ENCODE measurements at regions not wholly inside any gene's neighbourhood (a gene's known extent, or its start where the extent isn't known, plus 50 kb on each side); places are given as distances from the start of the nearest gene placed in this dataset.
"Not testable (repeated sequence)": the region's sequence is repeated elsewhere in the genome, so short reads cannot be mapped to it uniquely, and the experiment has no call there.

DNA sequence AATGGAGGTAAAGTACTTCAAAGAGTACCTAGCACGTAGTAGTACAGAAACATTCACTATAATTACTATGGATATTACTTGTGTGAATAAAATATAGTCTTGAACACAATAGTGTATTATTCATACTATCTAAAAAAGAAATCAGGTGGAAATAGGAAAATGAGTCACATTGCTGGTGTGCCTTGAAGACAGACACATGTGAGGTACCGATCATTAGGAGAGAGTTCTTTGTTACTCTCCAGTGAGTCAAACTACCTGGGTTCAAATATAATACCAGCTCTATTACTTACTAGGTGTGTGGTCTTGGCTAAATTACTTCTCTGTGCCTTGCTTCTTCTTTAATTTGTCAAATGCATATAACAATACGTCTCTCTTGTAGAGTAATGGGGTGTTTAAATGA is 50.8 kb upstream of the BEND6 start:
- no peak for DNase-seq

DNA sequence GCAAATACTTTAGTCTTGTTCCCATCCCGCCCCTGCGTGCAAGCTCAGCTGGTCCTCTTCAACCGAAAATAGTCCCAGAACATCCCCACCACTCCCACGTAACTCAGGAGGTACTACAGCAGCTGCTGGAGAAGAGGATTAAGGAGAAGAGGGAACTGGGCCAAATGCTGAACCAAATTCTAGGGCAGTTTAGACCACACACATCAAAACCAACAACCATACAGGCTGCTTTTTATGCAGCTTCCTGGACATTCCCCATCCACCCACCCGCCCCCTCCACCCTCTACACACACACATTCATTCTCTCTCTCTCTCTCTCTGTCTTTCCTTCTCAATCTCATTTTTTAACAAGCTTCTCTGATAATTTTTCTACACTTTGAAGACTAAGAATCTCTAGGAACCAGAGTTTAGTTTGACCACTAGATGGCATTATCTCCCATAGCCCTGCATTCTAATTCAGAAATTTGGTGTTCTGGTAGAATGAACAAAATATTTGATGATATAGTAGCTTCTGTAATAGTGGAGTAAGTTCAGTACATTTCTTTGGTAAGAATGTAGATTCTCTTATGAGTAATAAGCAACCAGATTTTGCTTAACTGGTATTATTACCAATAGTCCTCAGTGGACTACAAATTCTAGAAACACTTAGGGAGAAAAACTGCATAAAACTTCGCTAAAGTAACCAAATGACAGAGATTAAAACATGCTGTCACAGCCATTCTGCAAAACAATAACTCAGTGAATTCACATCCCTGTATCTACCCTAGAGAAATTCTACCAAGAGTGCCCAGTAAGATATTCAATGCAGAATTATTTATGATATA is 52.1 kb upstream of the BEND6 start:
- DNase-seq, result peak; percentile 6

DNA sequence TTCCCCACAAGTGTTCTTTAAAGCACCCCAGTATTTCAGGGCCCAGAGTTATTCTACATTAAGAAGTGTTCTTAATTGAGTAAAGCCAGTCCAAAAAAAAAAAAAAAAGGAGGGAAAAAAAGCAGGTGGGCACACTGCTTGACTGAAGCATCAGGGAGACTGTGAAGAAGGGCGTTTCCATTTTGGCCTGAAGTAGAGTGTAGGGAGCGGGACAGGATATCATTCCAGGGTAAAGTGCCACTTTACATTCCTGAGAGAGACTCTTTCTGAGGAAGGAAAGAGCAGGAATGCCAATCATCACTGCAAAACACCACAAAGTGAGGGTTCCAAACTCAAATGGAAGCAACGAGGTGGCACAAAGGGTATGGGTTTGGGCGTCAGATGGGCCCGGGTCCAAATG is 54.1 kb upstream of the BEND6 start:
- DNase-seq, result no peak

DNA sequence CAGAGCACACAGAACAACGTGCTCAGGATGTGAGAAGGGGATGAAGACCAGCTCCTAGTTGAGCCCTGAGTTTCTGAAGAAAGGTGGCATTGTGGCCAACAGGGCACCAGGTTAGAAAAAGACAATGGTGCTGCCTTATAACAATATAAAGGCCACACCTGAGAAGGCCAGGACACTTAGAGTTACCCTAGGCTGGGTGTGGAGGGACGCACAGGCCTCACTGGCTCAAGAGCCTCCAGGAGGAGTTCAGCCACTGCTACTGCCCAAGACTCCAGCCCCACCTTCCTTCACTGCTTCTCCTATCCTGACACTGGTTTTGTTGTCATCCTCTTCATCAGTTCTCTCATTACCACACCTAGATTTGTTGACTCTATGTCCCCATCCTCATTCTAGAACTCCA is 55.2 kb upstream of the BEND6 start:
- no peak for DNase-seq

DNA sequence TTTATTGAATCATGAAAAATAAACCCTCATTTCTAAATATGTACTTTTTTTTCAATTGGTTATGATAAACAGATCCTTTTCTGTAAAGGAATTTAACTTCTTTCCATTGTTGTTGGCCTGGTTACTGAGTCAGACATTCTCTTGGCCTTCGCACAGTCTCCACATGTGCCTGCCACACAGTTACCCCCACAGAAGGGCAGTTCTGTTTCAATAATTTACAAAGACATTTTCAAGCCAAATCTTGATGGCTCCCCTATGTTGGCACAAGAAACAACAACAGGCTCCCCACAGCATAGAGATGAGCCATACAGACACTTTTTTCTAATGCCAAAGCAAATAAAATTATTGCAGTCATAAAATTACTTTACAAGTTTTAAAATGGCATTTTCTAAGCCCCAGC is 55.6 kb upstream of the BEND6 start:
- DNase-seq, result no peak

DNA sequence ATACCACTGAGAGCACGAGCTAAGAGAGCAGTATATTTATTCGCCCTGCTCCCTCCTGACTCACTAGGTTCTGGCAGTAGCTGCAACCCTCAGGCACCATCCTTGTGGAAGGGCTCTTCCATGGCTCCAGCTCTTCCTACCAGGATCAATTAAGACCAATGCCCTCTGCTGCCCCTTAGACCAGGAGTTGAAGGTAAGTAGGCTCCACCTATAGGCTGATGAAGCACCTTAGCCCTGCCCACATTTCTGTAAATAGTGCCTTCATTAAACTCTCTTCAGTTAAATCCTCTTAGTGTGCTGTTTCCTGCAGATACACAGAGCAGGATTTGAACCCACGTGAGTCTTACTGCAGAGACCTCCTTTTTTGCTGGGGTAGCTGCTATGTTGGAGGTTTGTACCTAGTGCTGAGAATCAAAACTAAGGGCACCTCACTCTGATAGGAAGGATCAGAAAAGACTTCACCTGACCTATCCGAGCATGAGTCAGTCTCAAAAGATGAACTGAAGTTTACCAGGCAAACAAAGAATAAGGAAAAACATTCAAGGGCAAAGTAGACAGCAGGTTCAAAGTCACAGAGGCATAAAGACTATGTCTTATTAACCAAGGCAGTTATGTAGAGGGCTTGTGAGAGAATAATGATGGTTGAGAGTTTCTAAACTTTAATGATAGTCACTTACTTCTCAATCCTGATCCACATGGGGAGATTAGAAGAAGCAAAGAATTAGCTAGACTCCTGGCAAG is 56.9 kb upstream of the BEND6 start:
- DNase-seq, result no peak

DNA sequence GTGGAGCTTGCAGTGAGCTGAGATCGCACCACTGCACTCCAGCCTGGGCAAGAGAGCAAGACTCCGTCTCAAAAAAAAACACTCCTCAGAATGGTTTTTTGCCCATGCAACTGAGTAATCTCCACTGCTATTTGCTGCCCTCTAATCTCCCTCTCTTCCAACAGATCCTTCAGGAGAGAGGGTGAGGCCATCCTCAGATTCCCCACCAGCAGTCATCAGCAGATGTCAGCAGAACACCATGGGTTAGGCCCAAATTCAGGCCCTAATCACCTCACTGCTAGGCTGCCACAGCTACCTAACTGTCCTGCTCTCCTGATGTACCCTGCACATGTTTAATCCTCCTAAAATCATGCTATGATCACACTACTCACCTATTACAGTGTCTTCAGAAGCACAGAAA is 63.2 kb upstream of the BEND6 start:
- DNase-seq, result peak; percentile 4

DNA sequence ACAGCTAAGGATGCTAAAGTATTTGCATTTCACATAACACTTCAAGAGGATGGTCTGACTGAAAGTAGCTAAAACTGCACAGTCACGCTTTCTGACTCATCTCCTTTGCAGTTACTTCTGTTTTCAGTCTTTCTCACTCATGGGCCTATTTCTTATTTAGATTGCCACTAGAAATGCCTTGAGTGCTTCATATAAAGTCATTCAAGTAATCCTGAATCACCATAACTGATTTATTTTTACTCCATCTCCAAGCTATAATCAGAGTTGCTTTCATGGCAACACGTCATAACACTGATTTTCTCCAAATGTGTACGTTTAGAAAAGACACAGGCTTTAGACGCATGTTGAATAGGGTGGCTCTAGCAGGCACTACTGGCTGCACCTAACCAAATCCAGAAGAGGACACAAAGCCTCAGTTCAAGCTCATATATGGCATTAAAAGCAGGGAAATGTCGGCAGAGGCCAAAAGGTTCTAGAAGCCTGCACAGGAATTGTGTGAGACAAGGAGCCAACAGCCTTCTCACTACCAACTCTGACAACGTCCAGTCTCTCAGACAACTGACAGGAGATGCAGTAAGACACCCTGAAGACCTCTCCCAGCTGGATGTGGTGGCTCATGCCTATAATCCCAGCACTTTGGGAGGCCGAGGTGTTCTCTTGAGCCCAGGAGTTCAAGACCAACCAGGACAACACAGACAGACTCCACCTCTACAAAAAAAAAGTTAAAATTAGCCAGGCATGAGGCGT is 64.1 kb upstream of the BEND6 start:
- DNase-seq, result no peak

DNA sequence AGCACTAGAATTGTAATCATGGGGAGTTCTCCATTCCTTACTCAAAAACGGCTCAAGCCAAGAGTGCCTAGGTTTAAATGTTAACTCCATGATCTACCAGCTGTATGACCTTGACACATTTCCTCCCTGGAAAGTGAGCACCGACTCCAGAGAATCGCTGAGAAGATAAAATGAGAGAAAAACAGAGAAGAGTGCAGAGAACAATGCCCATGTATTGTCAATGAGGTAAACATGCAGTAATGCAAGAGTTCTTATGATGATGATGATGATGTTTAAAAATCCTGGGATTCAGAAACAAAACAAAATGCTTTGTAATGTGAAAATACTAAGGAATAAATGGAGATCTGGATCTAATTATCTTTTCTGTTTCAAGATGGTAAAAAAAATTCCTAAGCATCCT is 64.8 kb upstream of the BEND6 start:
- no peak for DNase-seq

DNA sequence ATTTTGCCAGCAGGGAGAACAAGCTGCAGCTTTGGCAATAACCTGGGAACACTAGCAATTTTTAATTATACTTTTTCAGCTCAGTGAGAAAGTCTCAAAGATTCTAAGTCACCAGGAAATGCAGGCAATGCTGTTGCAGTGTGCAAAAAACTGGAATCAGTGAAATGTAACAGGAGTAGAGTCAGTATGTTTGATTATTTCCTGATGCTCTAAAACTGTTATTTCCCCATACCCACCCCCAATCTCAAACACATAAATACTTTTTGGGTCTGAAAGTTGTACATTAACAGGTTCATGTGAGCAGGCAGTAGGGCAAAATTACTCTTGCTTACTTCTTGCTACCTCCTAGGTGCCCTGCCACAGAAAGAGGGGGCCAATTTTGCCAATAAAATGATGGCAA is 65.4 kb upstream of the BEND6 start:
- DNase-seq, result no peak

DNA sequence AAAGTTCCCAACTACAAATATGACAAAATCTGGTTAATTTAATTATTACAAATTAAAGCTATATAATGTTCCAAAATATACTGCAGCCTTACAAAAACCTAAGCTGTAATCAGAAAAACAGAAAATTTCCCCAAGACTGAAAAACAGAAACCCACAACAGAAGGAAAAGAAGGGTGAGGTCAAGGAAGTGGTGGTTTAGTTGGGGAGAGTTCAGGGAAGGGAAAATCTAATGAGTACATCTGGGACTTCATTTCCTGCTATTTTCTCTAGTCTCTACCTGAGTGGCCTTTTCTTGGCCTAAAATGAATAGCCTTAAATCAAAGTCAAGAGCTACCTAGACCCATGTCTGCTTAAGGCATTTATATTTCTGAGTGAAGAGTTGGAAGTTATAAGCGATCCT is 66.2 kb upstream of the BEND6 start:
- no peak for DNase-seq

DNA sequence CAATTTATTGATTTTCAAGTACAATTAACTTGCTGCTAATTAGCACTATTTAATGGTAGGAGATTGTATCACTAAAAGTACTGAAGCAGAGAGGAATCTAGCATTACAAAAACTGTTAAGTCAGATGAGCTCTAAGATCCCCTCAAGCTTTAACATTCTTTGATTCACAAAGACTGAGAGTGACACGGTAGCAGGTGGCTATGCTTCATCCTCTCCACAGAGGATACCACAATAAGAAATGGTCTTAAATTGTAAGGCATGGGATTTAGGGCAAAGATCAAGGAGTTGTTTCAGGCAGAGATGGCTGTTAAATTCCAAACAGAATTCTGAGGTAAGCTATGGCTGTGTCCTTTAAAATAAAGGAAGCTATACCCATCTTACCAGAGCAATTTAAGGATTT is 67.8 kb upstream of the BEND6 start:
- no peak for DNase-seq

DNA sequence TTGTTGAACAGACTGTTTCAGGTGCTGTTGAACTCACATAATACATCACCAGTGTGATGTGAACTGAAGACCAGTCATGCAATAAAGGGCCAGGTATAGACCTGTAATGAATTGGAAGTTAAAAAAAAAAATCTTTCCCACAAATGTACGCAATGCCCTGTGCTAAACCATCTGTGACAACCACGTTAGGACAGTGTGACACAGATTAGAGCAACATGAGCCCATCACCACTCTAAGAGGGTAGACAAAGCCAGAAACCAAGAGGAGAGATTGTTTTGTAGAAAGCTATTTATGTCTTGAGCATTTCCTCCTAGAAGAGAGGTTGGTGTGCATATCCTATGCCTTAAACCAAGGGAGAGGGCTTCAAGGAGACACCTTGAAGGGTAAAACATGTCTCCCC is 77.0 kb upstream of the BEND6 start:
- no peak for DNase-seq

DNA sequence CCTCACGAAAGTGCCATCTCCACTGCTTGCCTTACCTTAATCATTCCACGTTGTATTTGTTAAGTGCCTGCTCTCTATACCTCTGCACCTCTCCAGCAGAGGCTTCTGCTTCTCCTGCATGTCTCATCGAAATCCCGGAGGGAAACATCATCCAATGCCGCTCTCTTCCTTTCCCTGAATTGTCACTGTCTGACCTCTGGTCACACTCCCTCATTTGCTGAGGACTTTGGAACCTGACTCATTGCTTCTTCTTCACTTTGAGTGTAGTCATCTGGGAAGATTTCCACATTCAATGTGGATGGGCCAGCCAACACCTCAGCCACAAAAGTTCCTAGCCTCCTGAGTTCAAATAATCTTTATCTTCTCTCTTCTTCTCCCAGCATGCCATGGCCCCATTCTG is 78.9 kb upstream of the BEND6 start:
- no peak for DNase-seq

DNA sequence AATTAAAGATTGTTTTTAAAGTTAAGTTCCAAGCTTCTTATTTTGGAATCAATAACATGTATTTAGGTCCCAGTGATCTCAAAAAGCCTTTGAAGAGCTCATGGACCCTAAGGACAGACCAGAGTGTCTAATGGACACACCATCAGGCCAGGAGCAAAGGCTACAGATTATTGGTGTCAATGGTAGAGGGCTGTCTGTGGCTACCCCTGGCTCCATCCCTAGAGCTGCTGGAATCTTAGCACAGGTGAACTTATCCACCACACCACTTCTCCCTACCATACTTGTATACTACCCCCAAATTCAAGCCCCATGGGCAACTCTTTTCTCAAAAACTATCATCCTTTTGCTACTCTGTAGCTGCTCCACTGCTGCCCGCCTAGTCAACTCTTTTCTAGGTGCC is 79.4 kb upstream of the BEND6 start:
- DNase-seq, result no peak

DNA sequence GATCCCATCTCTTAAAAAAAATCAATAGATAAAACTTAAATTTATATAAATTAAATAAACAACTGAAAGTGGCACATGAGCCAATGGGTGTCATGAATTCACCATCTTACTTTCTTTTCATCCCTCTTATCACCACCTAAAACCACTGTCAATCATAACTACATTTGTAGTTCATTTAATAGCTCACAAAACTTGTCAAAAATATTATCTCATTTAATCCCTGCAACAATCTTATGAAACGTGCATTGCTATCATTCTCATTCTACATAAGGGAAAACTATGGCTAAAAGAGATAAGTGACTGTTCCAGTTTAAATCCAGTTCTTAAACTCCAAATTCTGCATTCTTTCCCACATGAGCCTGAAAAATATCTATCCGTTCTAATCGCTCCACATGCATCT is 80.6 kb upstream of the BEND6 start:
- DNase-seq, result no peak

DNA sequence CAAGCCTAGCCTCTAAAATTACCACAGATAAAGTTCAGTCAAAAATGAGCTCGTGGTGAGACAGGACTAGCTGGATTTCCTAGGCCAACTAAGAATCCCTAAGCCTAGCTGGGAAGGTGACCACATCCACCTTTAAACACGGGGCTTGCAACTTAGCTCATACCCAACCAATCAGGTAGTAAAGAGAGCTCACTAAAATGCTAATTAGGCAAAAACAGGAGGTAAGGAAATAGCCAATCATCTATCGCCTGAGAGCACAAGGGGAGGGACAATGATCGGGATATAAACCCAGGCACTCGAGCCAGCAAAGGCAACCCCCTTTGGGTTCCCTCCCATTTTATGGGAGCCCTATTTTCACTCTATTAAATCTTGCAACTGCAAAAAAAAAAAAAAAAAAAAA is 84.9 kb upstream of the BEND6 start:
- DNase-seq, result not testable (repeated sequence)

DNA sequence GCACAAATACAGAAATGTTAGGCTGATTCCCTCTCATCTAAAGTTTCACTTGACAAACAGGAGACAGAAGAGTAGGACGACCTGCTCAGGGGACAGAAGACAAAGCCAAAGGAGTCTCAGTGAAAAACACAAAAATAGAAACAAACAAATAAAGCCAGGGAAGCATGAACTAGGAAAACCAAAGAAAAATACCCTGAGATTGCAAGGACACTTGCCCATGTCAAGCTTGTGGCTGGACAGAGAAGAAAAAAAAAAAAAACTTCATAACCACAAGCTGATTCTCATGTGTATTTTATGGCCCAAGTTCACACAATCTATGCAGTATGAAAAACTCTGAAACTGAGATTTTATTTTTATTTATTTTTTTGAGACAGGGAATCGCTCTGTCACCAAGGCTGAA is 85.6 kb upstream of the BEND6 start:
- DNase-seq, result no peak

DNA sequence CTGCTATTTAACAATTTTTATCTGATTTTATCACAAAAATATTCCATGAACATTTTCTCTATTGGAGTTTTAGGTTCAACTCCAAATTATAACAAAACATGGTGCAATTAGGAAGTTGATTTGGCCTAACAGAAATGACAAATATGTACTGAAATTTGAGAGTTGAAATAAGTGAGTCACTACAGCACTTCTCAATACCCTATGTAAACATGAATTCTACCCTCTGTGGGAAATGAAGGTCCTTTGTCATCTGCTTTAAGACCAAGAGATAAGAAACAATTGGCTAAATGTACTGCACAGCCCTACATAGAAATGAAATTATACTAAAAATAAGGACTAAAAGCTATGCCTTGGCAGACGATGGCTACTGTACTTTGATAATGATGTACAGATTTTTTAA is 86.2 kb upstream of the BEND6 start:
- DNase-seq, result peak; percentile 59

DNA sequence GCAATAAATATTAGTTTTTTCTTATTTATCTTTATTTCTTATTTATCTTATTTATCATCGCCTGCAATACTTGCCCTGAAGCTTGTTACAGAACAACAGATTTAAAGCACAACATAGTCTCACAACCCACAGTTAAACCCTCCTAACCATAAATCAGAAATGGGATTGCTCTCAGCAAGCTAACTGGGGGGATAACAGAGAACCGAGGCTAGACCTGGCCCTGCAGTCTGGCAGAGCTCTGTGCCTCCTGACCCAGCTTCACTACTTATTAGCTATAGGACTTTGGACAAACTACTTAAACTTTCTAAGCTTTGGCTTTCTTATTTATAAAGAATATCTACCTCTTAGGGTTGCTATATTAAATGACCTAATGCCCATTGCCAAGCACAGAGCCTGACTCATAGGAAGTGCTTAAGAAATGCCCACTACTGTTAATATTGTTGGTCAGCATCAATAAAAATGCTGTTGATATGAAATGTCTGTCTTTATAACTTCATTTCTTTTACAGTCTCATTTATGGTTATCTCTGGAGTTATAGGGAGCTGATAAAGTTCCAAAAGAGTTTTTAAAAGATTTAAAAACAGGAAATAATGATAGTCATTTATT is 87.9 kb upstream of the BEND6 start:
- DNase-seq, result no peak

DNA sequence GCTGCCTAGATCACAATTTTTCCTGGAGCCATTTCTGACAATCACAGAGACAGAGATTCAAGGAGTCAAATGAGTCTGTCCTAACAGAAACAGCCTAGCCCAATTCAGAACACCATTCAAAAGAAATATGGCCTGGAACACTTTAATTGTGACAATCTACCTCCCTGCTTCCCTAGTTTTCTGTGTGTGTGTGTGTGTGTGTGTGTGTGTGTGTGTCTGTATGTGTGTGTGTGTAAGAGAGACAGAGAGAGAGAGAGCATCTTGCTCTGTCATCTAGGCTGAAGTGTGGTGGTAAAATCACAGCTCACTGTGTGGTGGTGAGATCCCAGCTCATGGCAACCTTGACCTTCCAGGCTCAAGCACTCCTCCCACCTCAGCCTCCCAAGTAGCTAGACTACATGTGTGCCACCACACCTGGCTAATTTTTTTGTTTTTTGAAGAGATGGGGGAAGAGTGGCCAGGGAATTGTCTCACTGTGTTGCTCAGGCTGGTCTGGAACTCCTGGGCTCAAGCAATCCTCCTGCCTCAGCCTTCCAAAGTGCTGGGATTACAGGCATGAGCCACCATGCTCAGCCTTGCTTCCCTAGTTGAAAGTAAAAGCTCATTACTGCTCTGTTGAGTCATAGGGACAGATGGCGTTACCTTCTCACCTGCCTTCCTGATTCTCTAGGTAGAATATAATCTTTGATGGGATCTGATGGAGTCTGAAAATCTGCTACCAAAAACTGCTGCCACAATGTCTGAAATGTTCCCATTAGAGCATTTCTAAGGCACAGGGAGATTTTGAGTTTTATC is 89.6 kb upstream of the BEND6 start:
- no peak for DNase-seq

DNA sequence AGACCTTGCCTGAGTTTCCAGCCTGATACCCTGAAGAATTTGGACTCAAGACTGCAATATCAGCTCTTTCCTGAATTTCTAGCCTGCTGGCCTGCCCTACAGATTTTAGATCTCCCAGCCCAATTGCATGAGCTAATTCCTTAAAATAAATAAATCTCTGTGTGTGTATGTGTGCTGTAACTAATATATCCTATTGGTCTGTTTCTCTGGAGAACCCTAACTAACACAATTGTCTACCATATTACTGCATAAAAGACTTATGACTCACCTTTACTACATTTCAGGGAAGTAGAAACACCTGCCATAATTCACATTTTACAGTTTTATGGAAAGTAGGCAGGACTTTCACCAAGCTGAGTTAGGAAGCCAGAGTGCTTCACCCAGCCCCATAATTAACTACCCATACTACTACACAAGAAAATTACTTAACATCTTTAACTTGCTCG is 90.7 kb upstream of the BEND6 start:
- no peak for DNase-seq

DNA sequence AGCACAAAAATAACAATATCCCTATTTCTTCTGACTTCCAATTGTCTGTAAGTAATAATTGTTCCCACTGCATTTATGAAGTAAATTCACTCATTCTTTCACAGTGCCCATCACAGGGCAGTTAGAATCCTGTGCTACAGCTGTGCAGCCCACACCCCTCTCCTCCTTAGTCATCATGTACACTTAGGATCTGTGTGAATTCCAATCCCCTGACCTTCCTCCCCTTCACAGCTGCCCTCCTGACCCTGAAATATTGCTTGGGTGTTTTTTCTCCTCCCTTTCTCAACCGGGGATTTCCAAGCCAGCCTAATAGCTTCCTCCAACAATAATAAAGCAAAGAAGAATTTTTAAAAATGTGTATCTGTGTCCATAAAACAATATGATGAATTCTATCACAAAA is 91.5 kb upstream of the BEND6 start:
- DNase-seq, result no peak
